Uterus (tissue), 2 donors: ENCODE measurements at regions not wholly inside any gene's neighbourhood (a gene's known extent, or its start where the extent isn't known, plus 50 kb on each side); places are given as distances from the start of the nearest gene placed in this dataset.

Experiments used
- CTCF ChIP-seq, 4 experiments: fragments of 200-600 bp in 2 of 4; fragments of 450-650 bp in 2 of 4; sonication (generic) in 2 of 4; IDR thresholded peaks; one replicate each; pipeline ENCODE4 v1.5.1; 2016 to 2019; ENCODE audit warnings: antibody characterized with exemption in 4 of 4, mild to moderate bottlenecking in 2 of 4, moderate library complexity in 1 of 4
- POLR2A ChIP-seq, 2 donors: fragments of 450-650 bp; IDR thresholded peaks; one replicate each; pipeline ENCODE4 v1.6.1; 2016; ENCODE audit warnings: antibody characterized with exemption in 2 of 2, mild to moderate bottlenecking in 1 of 2, moderate library complexity in 1 of 2

DNA sequence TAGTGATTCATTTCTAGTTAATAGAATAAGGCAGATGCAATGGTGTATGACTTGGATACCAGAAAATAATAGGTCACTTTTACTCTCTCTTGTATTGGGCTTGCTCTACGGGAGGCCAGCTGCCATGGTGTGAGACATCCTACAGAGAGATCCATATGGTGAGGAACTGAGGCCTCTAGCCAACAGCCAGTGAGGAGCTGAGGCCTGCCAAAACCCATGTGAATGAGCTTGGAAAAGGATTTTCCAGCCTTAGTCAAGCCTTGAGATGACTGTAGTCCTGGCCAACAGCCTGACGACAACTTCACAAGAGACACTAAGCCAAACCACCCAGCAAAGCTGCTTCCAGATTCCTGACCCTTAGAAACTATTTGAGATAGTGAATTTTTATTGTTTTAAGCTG is 1300.2 kb downstream of the RAPGEF2 start:
- no peak for TF ChIP-seq POLR2A (IDR thresholded peaks at IDR 0.05)
- TF ChIP-seq CTCF (IDR thresholded peaks at IDR 0.05), result no peak
